HEK293 (cell line): ENCODE measurements at regions not wholly inside any gene's neighbourhood (a gene's known extent, or its start where the extent isn't known, plus 50 kb on each side); places are given as distances from the start of the nearest gene placed in this dataset.

Experiments used
- CTCF ChIA-PET: fragments of 350-600 bp; formaldehyde crosslinking; extraction: SDS; loops from one replicate; lab custom pipeline; 2021; ENCODE audit warnings: antibody characterized with exemption; lab: Yijun Ruan, JAX
- POLR2A ChIA-PET: fragments of 300-600 bp; formaldehyde crosslinking; extraction: SDS; loops from one replicate; lab custom pipeline; 2020; ENCODE audit warnings: antibody characterized with exemption, inconsistent platforms; lab: Yijun Ruan, JAX
- H3K27ac ChIP-seq: fragments of 200-500 bp; sonication (Bioruptor generic); 2 replicates; pipeline ENCODE4 v1.5.1; 2014; ENCODE audit warnings: low read depth, low read length, control low read depth, inconsistent platforms; ENCODE audit errors: extremely low read depth
- H3K36me3 ChIP-seq, 2 experiments: fragments of 200-500 bp in 1 of 2; sonication (Bioruptor generic) in 1 of 2; 1 replicate in 1 of 2; 2 replicates in 1 of 2; pipeline ENCODE4 v1.5.1; 2014 to 2017; ENCODE audit warnings: inconsistent platforms in 2 of 2, low read length in 2 of 2; ENCODE audit not compliant: control insufficient read depth in 2 of 2, insufficient read depth in 1 of 2
- H3K4me1 ChIP-seq: fragments of 200-500 bp; sonication (Bioruptor generic); 2 replicates; pipeline ENCODE4 v1.5.1; 2014; ENCODE audit warnings: mild to moderate bottlenecking, low read length, inconsistent platforms; ENCODE audit not compliant: control insufficient read depth, insufficient read depth
- H3K4me3 ChIP-seq: 2 replicates; pipeline ENCODE4 v1.5.1; 2011; ENCODE audit warnings: low read depth, mild to moderate bottlenecking, control low read depth, low read length, moderate library complexity
- H3K9me3 ChIP-seq: fragments of 200-500 bp; sonication (Bioruptor generic); 2 replicates; pipeline ENCODE4 v1.5.1; 2014; ENCODE audit warnings: low read depth, low read length, inconsistent platforms; ENCODE audit not compliant: control insufficient read depth, insufficient read depth
- HOXD13 ChIP-seq: sonication (generic); formaldehyde crosslinking; IDR thresholded peaks from 2 replicates; pipeline ENCODE4 v1.8.0; 2022; ENCODE audit warnings: missing genetic modification reagents, borderline replicate concordance
- IKZF3 ChIP-seq: fragments of 450-650 bp; IDR thresholded peaks from 2 replicates; pipeline ENCODE4 v1.5.0; 2018; ENCODE audit warnings: missing biosample characterization, mild to moderate bottlenecking, missing genetic modification characterization, moderate library complexity
- MEIS1 ChIP-seq: sonication (generic); formaldehyde crosslinking; IDR thresholded peaks from 2 replicates; pipeline ENCODE4 v1.8.1; 2022; ENCODE audit warnings: missing genetic modification reagents, mild to moderate bottlenecking, borderline replicate concordance
- SP2 ChIP-seq: fragments of 450-650 bp; formaldehyde crosslinking; IDR thresholded peaks from 2 replicates; pipeline ENCODE4 v1.5.1; 2016; ENCODE audit warnings: missing biosample characterization, missing genetic modification characterization
- TCF7L2 ChIP-seq: IDR thresholded peaks from 2 replicates; pipeline ENCODE4 v1.6.1; 2011; ENCODE audit warnings: low read depth, mild to moderate bottlenecking, inconsistent platforms, low read length, moderate library complexity, borderline replicate concordance
- ZBTB1 ChIP-seq: fragments of 450-650 bp; formaldehyde crosslinking; IDR thresholded peaks from 2 replicates; pipeline ENCODE4 v1.5.1; 2016; ENCODE audit warnings: missing biosample characterization, missing genetic modification characterization
- ZNF132 ChIP-seq: fragments of 450-650 bp; formaldehyde crosslinking; IDR thresholded peaks from 2 replicates; pipeline ENCODE4 v1.5.1; 2017; ENCODE audit warnings: missing biosample characterization, missing genetic modification characterization, borderline replicate concordance
- ZNF155 ChIP-seq: fragments of 450-650 bp; formaldehyde crosslinking; IDR thresholded peaks from 2 replicates; pipeline ENCODE4 v1.5.1; 2016; ENCODE audit warnings: missing biosample characterization, missing genetic modification characterization
- ZNF529 ChIP-seq: fragments of 450-650 bp; formaldehyde crosslinking; IDR thresholded peaks from 2 replicates; pipeline ENCODE4 v1.5.1; 2017; ENCODE audit warnings: missing genetic modification characterization, missing biosample characterization; ENCODE audit not compliant: insufficient replicate concordance
- ZNF544 ChIP-seq: fragments of 450-650 bp; formaldehyde crosslinking; IDR thresholded peaks from 2 replicates; pipeline ENCODE4 v1.5.0; 2017; ENCODE audit warnings: missing biosample characterization, missing genetic modification characterization
- TF ChIP-seq, protein P1 (sequence below): fragments of 450-650 bp; formaldehyde crosslinking; IDR thresholded peaks from 2 replicates; pipeline ENCODE4 v1.5.1; 2016; ENCODE audit warnings: missing biosample characterization, missing genetic modification characterization, borderline replicate concordance
- TF ChIP-seq, protein P2 (sequence below): fragments of 450-650 bp; formaldehyde crosslinking; IDR thresholded peaks from 2 replicates; pipeline ENCODE4 v1.5.0; 2017; ENCODE audit warnings: missing biosample characterization, missing genetic modification characterization, borderline replicate concordance
- TF ChIP-seq, protein P3 (sequence below): fragments of 450-650 bp; formaldehyde crosslinking; IDR thresholded peaks from 2 replicates; pipeline ENCODE4 v1.5.1; 2016; ENCODE audit warnings: missing biosample characterization, missing genetic modification characterization

DNA sequence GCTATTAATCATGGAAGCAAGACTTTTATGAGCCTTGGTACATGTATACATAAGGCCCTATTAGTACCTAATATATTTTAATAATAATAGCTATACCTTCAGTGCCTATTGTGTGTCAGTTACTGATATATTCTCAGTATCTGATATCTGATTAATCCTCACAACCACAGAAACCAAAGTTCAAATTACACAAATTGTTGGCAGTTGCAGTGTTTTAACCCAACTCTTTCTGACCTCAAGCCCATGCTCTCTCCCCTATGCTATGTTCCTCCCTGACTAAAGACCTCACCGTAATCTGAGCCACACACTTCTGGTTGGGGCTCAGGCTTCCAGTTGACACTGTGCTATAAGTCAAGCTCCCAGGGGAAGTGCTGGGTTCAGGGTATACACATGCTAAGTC lies 214.4 kb downstream of the SPTSSA start:
- Histone ChIP-seq H3K4me1 (no peaks in the 10 kb centered on the region), H3K9me3 (no peaks in the 10 kb centered on the region), H3K36me3 (no peaks in the 10 kb centered on the region), H3K4me3 (no peak overlapping the region), H3K27ac (no peak overlapping the region)
- ChIA-PET CTCF (interaction anchor here (0.6 to 1.3 kb wide), 2 partner anchors 54 to 84 kb away, joined by 3 to 4 read pairs; no protein-coding TSS in a partner anchor), POLR2A (no interaction called here)
- TF ChIP-seq SP2 (tag by site-specific recombination) (no peak), ZNF544 (tag by site-specific recombination) (no peak), MEIS1 (no peak)

DNA sequence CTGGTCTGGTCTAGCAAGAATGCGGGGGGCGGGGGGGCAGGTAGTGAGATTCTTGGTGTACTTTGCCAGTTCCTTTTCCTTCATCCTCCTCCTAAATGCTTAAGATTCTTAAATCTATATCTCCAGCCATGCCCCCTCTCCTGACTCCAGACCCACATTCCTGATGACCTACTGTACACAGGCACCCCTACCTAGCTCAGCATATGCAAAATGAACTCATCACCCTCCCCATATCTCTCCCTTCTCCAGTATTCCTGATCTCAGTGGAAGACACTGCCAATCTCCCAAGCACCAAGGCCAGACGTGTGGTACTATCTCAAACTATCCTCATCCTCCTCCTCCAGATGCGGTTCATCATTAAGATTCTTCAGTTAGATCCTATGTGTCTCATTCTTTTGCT lies 215.8 kb downstream of the SPTSSA start:
- Histone ChIP-seq H3K9me3 (no peaks in the 10 kb centered on the region), H3K4me1 (no peaks in the 10 kb centered on the region), H3K4me3 (no peak overlapping the region), H3K27ac (no peak overlapping the region), H3K36me3 (no peaks in the 10 kb centered on the region)
- TF ChIP-seq, protein P1, sequence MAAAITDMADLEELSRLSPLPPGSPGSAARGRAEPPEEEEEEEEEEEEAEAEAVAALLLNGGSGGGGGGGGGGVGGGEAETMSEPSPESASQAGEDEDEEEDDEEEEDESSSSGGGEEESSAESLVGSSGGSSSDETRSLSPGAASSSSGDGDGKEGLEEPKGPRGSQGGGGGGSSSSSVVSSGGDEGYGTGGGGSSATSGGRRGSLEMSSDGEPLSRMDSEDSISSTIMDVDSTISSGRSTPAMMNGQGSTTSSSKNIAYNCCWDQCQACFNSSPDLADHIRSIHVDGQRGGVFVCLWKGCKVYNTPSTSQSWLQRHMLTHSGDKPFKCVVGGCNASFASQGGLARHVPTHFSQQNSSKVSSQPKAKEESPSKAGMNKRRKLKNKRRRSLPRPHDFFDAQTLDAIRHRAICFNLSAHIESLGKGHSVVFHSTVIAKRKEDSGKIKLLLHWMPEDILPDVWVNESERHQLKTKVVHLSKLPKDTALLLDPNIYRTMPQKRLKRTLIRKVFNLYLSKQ (tag by site-specific recombination) = no peak
- TF ChIP-seq HOXD13 (CRISPR knock-in tag) (no peak), IKZF3 (no peak), ZNF132 (tag by site-specific recombination) (no peak), ZNF544 (tag by site-specific recombination) (no peak)
- ChIA-PET CTCF (interaction anchor here (0.8 to 1.3 kb wide), 2 partner anchors 86 to 342 kb away, joined by 3 read pairs; no protein-coding TSS in a partner anchor), POLR2A (no interaction called here)

DNA sequence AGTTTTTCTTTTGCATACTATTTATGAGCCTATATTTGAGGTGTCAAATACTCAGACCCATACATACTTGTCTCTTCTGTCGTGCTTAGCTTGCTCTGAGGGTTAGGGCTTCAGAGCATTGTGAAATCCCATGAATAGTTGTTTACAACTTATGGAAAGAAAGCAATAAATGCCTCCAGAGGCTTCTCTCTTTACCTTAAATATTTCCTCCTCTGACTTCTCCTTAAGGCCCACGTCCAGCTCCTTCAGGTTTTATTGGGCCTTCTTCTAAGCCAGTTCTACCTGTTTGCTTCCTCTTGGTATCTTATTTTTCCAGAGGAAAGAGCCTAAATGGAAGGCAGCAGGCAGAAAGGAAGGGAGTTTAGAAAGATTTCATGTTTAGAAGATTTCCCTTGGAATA lies 218.6 kb downstream of the SPTSSA start:
- Histone ChIP-seq H3K9me3 (no peaks in the 10 kb centered on the region), H3K36me3 (no peaks in the 10 kb centered on the region)
- CTCF ChIA-PET = interaction anchor here (1.2 kb wide), 1 partner anchor 17 kb away, joined by 3 read pairs; no protein-coding TSS in a partner anchor
- TF ChIP-seq ZNF529 (tag by site-specific recombination) = no peak
- TF ChIP-seq TCF7L2 = no peak
- TF ChIP-seq ZNF155 (tag by site-specific recombination) = no peak
- TF ChIP-seq, protein P2, sequence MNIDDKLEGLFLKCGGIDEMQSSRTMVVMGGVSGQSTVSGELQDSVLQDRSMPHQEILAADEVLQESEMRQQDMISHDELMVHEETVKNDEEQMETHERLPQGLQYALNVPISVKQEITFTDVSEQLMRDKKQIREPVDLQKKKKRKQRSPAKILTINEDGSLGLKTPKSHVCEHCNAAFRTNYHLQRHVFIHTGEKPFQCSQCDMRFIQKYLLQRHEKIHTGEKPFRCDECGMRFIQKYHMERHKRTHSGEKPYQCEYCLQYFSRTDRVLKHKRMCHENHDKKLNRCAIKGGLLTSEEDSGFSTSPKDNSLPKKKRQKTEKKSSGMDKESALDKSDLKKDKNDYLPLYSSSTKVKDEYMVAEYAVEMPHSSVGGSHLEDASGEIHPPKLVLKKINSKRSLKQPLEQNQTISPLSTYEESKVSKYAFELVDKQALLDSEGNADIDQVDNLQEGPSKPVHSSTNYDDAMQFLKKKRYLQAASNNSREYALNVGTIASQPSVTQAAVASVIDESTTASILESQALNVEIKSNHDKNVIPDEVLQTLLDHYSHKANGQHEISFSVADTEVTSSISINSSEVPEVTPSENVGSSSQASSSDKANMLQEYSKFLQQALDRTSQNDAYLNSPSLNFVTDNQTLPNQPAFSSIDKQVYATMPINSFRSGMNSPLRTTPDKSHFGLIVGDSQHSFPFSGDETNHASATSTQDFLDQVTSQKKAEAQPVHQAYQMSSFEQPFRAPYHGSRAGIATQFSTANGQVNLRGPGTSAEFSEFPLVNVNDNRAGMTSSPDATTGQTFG (tag by site-specific recombination) = no peak
- TF ChIP-seq, all 188 proteins: peak for 0
- no peak overlapping the region for H3K27ac ChIP-seq
- POLR2A ChIA-PET = no interaction called here
- H3K4me3 ChIP-seq = no peak overlapping the region
- H3K4me1 ChIP-seq = no peaks in the 10 kb centered on the region

DNA sequence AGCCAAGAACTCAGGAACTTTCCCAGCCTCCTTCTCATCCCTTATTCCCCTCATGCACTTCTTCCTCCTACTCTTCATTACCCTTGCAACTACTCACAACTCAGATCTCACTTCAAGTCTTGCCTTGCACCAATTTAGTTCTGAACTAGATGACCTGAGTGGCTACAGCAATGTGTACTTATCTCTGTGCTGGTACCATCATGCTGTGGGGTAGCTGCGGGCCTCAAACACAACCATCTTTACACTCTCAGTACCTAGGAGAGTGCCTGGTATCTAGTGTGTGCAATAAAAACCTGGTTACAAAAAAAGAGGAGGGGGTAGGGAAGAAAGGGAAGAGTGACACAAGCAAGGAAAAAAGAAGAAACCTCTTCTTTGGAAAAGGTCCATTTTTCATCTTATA lies 219.0 kb downstream of the SPTSSA start:
- no peak overlapping the region for H3K27ac ChIP-seq
- H3K4me3 ChIP-seq = no peak overlapping the region
- H3K36me3 ChIP-seq = no peaks in the 10 kb centered on the region
- ChIA-PET CTCF (interaction anchor here (1.2 kb wide), 1 partner anchor 16 kb away, joined by 3 read pairs; no protein-coding TSS in a partner anchor), POLR2A (no interaction called here)
- TF ChIP-seq, protein P3, sequence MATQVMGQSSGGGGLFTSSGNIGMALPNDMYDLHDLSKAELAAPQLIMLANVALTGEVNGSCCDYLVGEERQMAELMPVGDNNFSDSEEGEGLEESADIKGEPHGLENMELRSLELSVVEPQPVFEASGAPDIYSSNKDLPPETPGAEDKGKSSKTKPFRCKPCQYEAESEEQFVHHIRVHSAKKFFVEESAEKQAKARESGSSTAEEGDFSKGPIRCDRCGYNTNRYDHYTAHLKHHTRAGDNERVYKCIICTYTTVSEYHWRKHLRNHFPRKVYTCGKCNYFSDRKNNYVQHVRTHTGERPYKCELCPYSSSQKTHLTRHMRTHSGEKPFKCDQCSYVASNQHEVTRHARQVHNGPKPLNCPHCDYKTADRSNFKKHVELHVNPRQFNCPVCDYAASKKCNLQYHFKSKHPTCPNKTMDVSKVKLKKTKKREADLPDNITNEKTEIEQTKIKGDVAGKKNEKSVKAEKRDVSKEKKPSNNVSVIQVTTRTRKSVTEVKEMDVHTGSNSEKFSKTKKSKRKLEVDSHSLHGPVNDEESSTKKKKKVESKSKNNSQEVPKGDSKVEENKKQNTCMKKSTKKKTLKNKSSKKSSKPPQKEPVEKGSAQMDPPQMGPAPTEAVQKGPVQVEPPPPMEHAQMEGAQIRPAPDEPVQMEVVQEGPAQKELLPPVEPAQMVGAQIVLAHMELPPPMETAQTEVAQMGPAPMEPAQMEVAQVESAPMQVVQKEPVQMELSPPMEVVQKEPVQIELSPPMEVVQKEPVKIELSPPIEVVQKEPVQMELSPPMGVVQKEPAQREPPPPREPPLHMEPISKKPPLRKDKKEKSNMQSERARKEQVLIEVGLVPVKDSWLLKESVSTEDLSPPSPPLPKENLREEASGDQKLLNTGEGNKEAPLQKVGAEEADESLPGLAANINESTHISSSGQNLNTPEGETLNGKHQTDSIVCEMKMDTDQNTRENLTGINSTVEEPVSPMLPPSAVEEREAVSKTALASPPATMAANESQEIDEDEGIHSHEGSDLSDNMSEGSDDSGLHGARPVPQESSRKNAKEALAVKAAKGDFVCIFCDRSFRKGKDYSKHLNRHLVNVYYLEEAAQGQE = peak; percentile 48; the same call in 1 of the 2 replicates
- TF ChIP-seq ZBTB1 (tag by site-specific recombination) = no peak
- H3K4me1 ChIP-seq = no peaks in the 10 kb centered on the region
- H3K9me3 ChIP-seq = no peaks in the 10 kb centered on the region
